Breast epithelium (tissue), 4 donors: ENCODE measurements at regions not wholly inside any gene's neighbourhood (a gene's known extent, or its start where the extent isn't known, plus 50 kb on each side); places are given as distances from the start of the nearest gene placed in this dataset.

Source experiments
- DNase-seq, 2 donors: peaks; one replicate each; pipeline ENCODE4 v3.0.0-alpha.2; 2019; ENCODE audit warnings: low spot score in 2 of 2
- H3K27ac ChIP-seq, 2 donors: fragments of 200-600 bp; sonication (generic) in 1 of 2; one replicate each; pipeline ENCODE4 v1.5.1; 2016 to 2019; ENCODE audit warnings: mild to moderate bottlenecking in 1 of 2
- H3K27me3 ChIP-seq, 2 donors: fragments of 200-600 bp; sonication (generic) in 1 of 2; one replicate each; pipeline versions ENCODE4 v1.5.1 to v1.6.0; 2017 to 2019; ENCODE audit warnings: control low read depth in 1 of 2, mild to moderate bottlenecking in 1 of 2
- H3K36me3 ChIP-seq: fragments of 200-600 bp; one replicate; pipeline ENCODE4 v1.5.1; 2019
- H3K4me1 ChIP-seq, 2 donors: fragments of 200-600 bp; sonication (generic); one replicate each; pipeline ENCODE4 v1.5.1; 2016 to 2019; ENCODE audit warnings: control low read depth in 1 of 2
- H3K4me3 ChIP-seq, 3 donors: fragments of 200-600 bp; sonication (generic); 1 replicate in 2 of 3; 2 replicates in 1 of 3; pipeline ENCODE4 v1.5.1; 2016 to 2019; ENCODE audit warnings: mild to moderate bottlenecking in 3 of 3, moderate library complexity in 2 of 3
- H3K9me3 ChIP-seq, 2 donors: fragments of 200-600 bp; sonication (generic) in 1 of 2; one replicate each; pipeline ENCODE4 v1.5.1; 2016 to 2019; ENCODE audit warnings: control low read depth in 1 of 2
- CTCF ChIP-seq, 3 donors: fragments of 450-650 bp; IDR thresholded peaks; one replicate each; pipeline ENCODE4 v1.5.1; 2016 to 2017; ENCODE audit warnings: antibody characterized with exemption in 3 of 3, mild to moderate bottlenecking in 3 of 3, moderate library complexity in 3 of 3
- POLR2A ChIP-seq: fragments of 450-650 bp; IDR thresholded peaks from one replicate; pipeline ENCODE4 v1.6.1; 2016; ENCODE audit warnings: antibody characterized with exemption, mild to moderate bottlenecking, moderate library complexity
- POLR2AphosphoS5 ChIP-seq, 3 donors: sonication (generic); formaldehyde crosslinking; IDR thresholded peaks; one replicate each; pipeline ENCODE4 v1.6.1; 2017; ENCODE audit warnings: antibody characterized with exemption in 3 of 3
- intact Hi-C: fragments of 100-400 bp; cut with DNase I; formaldehyde crosslinking; loops from one replicate; pipeline ENCODE4 v1.15.1; 2023; ENCODE audit warnings: low total_unique reads

GRCh38 chr4:26001816-26002215 lies 87.8 kb downstream of the SMIM20 start:
- H3K36me3 ChIP-seq: no peaks in the 10 kb centered on the region
- H3K4me3 ChIP-seq: no peak overlapping the region
- H3K27ac ChIP-seq: no peak overlapping the region
- no peak for DNase-seq
- H3K27me3 ChIP-seq: no peaks in the 10 kb centered on the region
- intact Hi-C loops: no loop called here
- TF ChIP-seq POLR2A: no peak
- no peak for TF ChIP-seq CTCF (IDR thresholded peaks at IDR 0.05)
- no peak for TF ChIP-seq POLR2AphosphoS5 (IDR thresholded peaks at IDR 0.05)
- no peaks in the 10 kb centered on the region for H3K4me1 ChIP-seq
- no peaks in the 10 kb centered on the region for H3K9me3 ChIP-seq

GRCh38 chr4:26003056-26003455 lies 89.0 kb downstream of the SMIM20 start:
- no peaks in the 10 kb centered on the region for H3K36me3 ChIP-seq
- intact Hi-C loops: no loop called here
- TF ChIP-seq CTCF (IDR thresholded peaks at IDR 0.05) (no peak), POLR2AphosphoS5 (IDR thresholded peaks at IDR 0.05) (no peak), POLR2A (no peak)
- H3K9me3 ChIP-seq: no peaks in the 10 kb centered on the region
- DNase-seq: no peak
- no peaks in the 10 kb centered on the region for H3K4me1 ChIP-seq
- no peak overlapping the region for H3K27ac ChIP-seq
- no peaks in the 10 kb centered on the region for H3K27me3 ChIP-seq
- H3K4me3 ChIP-seq: no peak overlapping the region

- TF ChIP-seq CTCF (IDR thresholded peaks at IDR 0.05) (no peak), POLR2A (no peak), POLR2AphosphoS5 (IDR thresholded peaks at IDR 0.05) (no peak)
- Histone ChIP-seq H3K9me3 (peaks cover 5 to 7% of the 10 kb centered on the region in 2 donors), H3K4me3 (no peak overlapping the region), H3K27ac (no peak overlapping the region), H3K36me3 (no peaks in the 10 kb centered on the region), H3K27me3 (no peaks in the 10 kb centered on the region), H3K4me1 (no peaks in the 10 kb centered on the region)
- no peak for DNase-seq
- intact Hi-C loops: no loop called here
Measured at GRCh38 chr4:26004290-26004689, 90.3 kb downstream of the SMIM20 start.

- Histone ChIP-seq H3K4me1 (no peaks in the 10 kb centered on the region), H3K9me3 (peaks cover 5 to 7% of the 10 kb centered on the region in 2 donors), H3K36me3 (no peaks in the 10 kb centered on the region), H3K27me3 (no peaks in the 10 kb centered on the region), H3K4me3 (no peak overlapping the region), H3K27ac (no peak overlapping the region)
- no peak for TF ChIP-seq POLR2A
- TF ChIP-seq CTCF (IDR thresholded peaks at IDR 0.05): no peak
- no peak for TF ChIP-seq POLR2AphosphoS5 (IDR thresholded peaks at IDR 0.05)
- no peak for DNase-seq
- intact Hi-C loops: no loop called here
Measured at GRCh38 chr4:26005764-26006163, 91.7 kb downstream of the SMIM20 start.

- H3K4me3 ChIP-seq: no peak overlapping the region
- H3K27ac ChIP-seq: no peak overlapping the region
- H3K27me3 ChIP-seq: no peaks in the 10 kb centered on the region
- H3K36me3 ChIP-seq: no peaks in the 10 kb centered on the region
- H3K4me1 ChIP-seq: no peaks in the 10 kb centered on the region
- no peak for TF ChIP-seq POLR2A
- no peak for TF ChIP-seq CTCF (IDR thresholded peaks at IDR 0.05)
- no peak for TF ChIP-seq POLR2AphosphoS5 (IDR thresholded peaks at IDR 0.05)
- intact Hi-C loops: no loop called here
- peaks cover 5 to 7% of the 10 kb centered on the region in 2 donors for H3K9me3 ChIP-seq
- no peak for DNase-seq
Measured at GRCh38 chr4:26008737-26009136, 94.7 kb downstream of the SMIM20 start.
